ENCODE measurements at regions not wholly inside any gene's neighbourhood (a gene's known extent, or its start where the extent isn't known, plus 50 kb on each side); places are given as distances from the start of the nearest gene placed in this dataset.

- intact Hi-C loops (cut with micrococcal nuclease; ENCODE audit: unreplicated experiment) = no loop called here
- Histone ChIP-seq H3K9ac (ENCODE audit: insufficient read depth, low read depth, low read length) (no peak overlapping the region), H3K4me1 (ENCODE audit: insufficient read depth, low read length) (no peaks in the 10 kb centered on the region), H3K4me3 (replicated peaks in 1 of 3; ENCODE audit: insufficient read depth in 1 of 3, low read depth in 2 of 3, low read length in 3 of 3) (no peak overlapping the region), H3K36me3 (replicated peaks in 1 of 2; ENCODE audit: control insufficient read depth in 1 of 2, insufficient read depth in 2 of 2, low read length in 2 of 2) (no peaks in the 10 kb centered on the region), H2AFZ (ENCODE audit: low read length) (no peak overlapping the region), H3K4me2 (ENCODE audit: low read depth, low read length) (no peak overlapping the region), H4K20me1 (ENCODE audit: insufficient read depth, low read length) (no peaks in the 10 kb centered on the region), H3K27me3 (ENCODE audit: control insufficient read depth in 1 of 2, insufficient read depth in 2 of 2, low read length in 2 of 2) (no peaks in the 10 kb centered on the region), H3K9me3 (ENCODE audit: low read length) (no peaks in the 10 kb centered on the region), H3K79me2 (ENCODE audit: insufficient read depth, low read length) (no peaks in the 10 kb centered on the region), H3K27ac (ENCODE audit: extremely low read length, insufficient read depth, low read length) (no peak overlapping the region)
- no peak for ATAC-seq
- BruUV-seq (replicated peaks) = no TSS peak
- DNase-seq (ENCODE audit: low spot score) = no peak
- no peak for FAIRE-seq
- CTCF ChIA-PET (ENCODE audit: low intra/inter-chr PET ratio, low total read pairs) = no interaction called here
- POLR2A ChIA-PET = no interaction called here
- TF ChIP-seq MTF1 (CRISPR knock-in tag; IDR thresholded peaks at IDR 0.05) = no peak
- TF ChIP-seq FIP1L1 (IDR thresholded peaks at IDR 0.05; ENCODE audit: borderline replicate concordance, insufficient read depth, low read depth, low read length) = no peak
- TF ChIP-seq RAD21 (CRISPR knock-in tag; IDR thresholded peaks at IDR 0.05) = no peak
- TF ChIP-seq FOSL1 (CRISPR knock-in tag; IDR thresholded peaks at IDR 0.05; ENCODE audit: borderline replicate concordance) = no peak
- no peak for TF ChIP-seq ISL2 (CRISPR knock-in tag; IDR thresholded peaks at IDR 0.05)
- TF ChIP-seq TOE1 (CRISPR knock-in tag; IDR thresholded peaks at IDR 0.05) = no peak
- TF ChIP-seq MBNL3 (CRISPR knock-in tag; conservative IDR thresholded peaks at IDR 0.05) = no peak
- TF ChIP-seq NFYB (CRISPR knock-in tag; IDR thresholded peaks at IDR 0.05) = no peak
- no peak for TF ChIP-seq JUNB (CRISPR knock-in tag; IDR thresholded peaks at IDR 0.05; ENCODE audit: borderline replicate concordance)
- no peak for TF ChIP-seq LBX2 (CRISPR knock-in tag; IDR thresholded peaks at IDR 0.05; ENCODE audit: borderline replicate concordance)
- TF ChIP-seq NR2F2 (IDR thresholded peaks at IDR 0.05; ENCODE audit: borderline replicate concordance, low read depth) = no peak
- TF ChIP-seq ZNF776 (CRISPR knock-in tag; IDR thresholded peaks at IDR 0.05) = no peak
- no peak for TF ChIP-seq ZBTB39 (CRISPR knock-in tag; IDR thresholded peaks at IDR 0.05)
- in situ Hi-C loops (cut with HindIII; ENCODE audit: extremely low pct_ligation_motif_present, low pct_unique_long_range_greater_than_20kb) = no loop called here
These were observed 95.4 kb upstream of the WDR11 start for GRCh38 chr10:120755771-120756170.
